SJSA1 (cell line): ENCODE measurements at regions not wholly inside any gene's neighbourhood (a gene's known extent, or its start where the extent isn't known, plus 50 kb on each side); places are given as distances from the start of the nearest gene placed in this dataset.
"Not testable (repeated sequence)": the region's sequence is repeated elsewhere in the genome, so short reads cannot be mapped to it uniquely, and the experiment has no call there.

ENCODE experiments used
- DNase-seq, 2 experiments: peaks; one replicate each; pipeline ENCODE4 v3.0.0-alpha.2; 2015 to 2020; ENCODE audit warnings: low spot score in 2 of 2, low read depth in 1 of 2
- H3K27ac ChIP-seq: fragments of 250-450 bp; sonication (Bioruptor Pico); 2 replicates; pipeline ENCODE4 v1.5.1; 2020; ENCODE audit warnings: mild to moderate bottlenecking, moderate library complexity
- H3K27me3 ChIP-seq: fragments of 250-450 bp; sonication (Bioruptor Pico); replicated peaks from 2 replicates; pipeline ENCODE4 v1.5.1; 2020; ENCODE audit warnings: mild to moderate bottlenecking, moderate library complexity
- H3K36me3 ChIP-seq: fragments of 250-450 bp; sonication (Bioruptor Pico); 2 replicates; pipeline ENCODE4 v1.5.1; 2020; ENCODE audit warnings: mild to moderate bottlenecking
- H3K4me1 ChIP-seq: fragments of 250-450 bp; sonication (Bioruptor Pico); replicated peaks from 2 replicates; pipeline ENCODE4 v1.6.1; 2021; ENCODE audit warnings: mild to moderate bottlenecking
- H3K4me3 ChIP-seq: fragments of 250-450 bp; sonication (Bioruptor Pico); 2 replicates; pipeline ENCODE4 v1.5.1; 2020; ENCODE audit warnings: mild to moderate bottlenecking
- H3K9me3 ChIP-seq: fragments of 250-450 bp; sonication (Bioruptor Pico); replicated peaks from 2 replicates; pipeline ENCODE4 v1.5.1; 2020; ENCODE audit warnings: mild to moderate bottlenecking

- Histone ChIP-seq H3K9me3 (no peaks in the 10 kb centered on the region), H3K27me3 (no peaks in the 10 kb centered on the region), H3K27ac (no peak overlapping the region), H3K36me3 (no peaks in the 10 kb centered on the region), H3K4me3 (no peak overlapping the region), H3K4me1 (no peaks in the 10 kb centered on the region)
- no peak for DNase-seq
These were observed 424.5 kb upstream of the NR3C2 start for GRCh38 chr4:148866666-148867065.

- H3K4me1 ChIP-seq = no peaks in the 10 kb centered on the region
- no peak overlapping the region for H3K27ac ChIP-seq
- H3K36me3 ChIP-seq = no peaks in the 10 kb centered on the region
- H3K27me3 ChIP-seq = no peaks in the 10 kb centered on the region
- H3K4me3 ChIP-seq = no peak overlapping the region
- no peak for DNase-seq
- no peaks in the 10 kb centered on the region for H3K9me3 ChIP-seq
These were observed 415.8 kb upstream of the NR3C2 start for GRCh38 chr4:148857973-148858534.

DNA sequence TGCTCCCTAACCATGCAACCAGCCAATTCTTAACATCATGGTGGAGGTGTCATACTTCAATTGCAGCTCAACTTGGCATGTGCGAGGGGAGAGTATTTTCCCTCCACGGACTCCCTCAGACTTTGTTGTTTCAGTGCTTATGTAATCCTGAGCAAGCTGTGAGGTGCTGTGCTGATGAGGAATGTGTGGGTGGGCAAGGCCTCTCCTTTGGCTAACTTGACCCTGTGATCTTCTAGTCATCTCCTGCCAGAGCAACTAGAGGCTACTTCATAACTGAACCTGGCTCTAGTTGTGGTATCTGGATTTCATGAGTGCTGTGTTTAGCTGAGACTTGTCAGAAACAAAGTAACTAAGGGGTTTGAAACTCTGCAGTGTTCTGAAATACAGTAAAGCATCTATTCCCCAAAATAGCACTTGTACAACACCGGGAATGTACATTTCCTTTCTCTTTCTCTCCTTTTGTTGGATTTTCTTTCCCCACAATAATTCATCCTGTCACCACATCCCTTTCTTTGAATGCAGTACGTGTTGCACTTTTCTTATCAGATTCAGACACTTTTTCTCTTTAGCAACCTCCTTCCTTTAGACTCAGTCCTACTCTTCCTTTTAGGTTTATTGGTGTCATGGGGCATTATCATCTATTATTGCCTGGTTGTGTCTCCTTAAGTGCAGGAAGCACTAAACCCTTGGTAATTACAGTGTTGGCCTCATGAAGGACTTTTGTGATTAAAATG lies 415.2 kb upstream of the NR3C2 start:
- H3K9me3 ChIP-seq = no peaks in the 10 kb centered on the region
- no peak for DNase-seq
- no peaks in the 10 kb centered on the region for H3K4me1 ChIP-seq
- no peak overlapping the region for H3K4me3 ChIP-seq
- no peaks in the 10 kb centered on the region for H3K36me3 ChIP-seq
- H3K27ac ChIP-seq = no peak overlapping the region
- H3K27me3 ChIP-seq = no peaks in the 10 kb centered on the region

- no peak overlapping the region for H3K27ac ChIP-seq
- H3K4me1 ChIP-seq = no peaks in the 10 kb centered on the region
- no peaks in the 10 kb centered on the region for H3K9me3 ChIP-seq
- no peaks in the 10 kb centered on the region for H3K27me3 ChIP-seq
- no peak for DNase-seq
- H3K36me3 ChIP-seq = no peaks in the 10 kb centered on the region
- H3K4me3 ChIP-seq = no peak overlapping the region
These were observed 412.0 kb upstream of the NR3C2 start for GRCh38 chr4:148854203-148854602.

GRCh38 chr4:148852092-148852699 lies 410.0 kb upstream of the NR3C2 start:
- DNase-seq = no peak
- H3K4me1 ChIP-seq = no peaks in the 10 kb centered on the region
- H3K9me3 ChIP-seq = no peaks in the 10 kb centered on the region
- H3K27ac ChIP-seq = no peak overlapping the region
- no peaks in the 10 kb centered on the region for H3K36me3 ChIP-seq
- H3K27me3 ChIP-seq = no peaks in the 10 kb centered on the region
- no peak overlapping the region for H3K4me3 ChIP-seq

DNA sequence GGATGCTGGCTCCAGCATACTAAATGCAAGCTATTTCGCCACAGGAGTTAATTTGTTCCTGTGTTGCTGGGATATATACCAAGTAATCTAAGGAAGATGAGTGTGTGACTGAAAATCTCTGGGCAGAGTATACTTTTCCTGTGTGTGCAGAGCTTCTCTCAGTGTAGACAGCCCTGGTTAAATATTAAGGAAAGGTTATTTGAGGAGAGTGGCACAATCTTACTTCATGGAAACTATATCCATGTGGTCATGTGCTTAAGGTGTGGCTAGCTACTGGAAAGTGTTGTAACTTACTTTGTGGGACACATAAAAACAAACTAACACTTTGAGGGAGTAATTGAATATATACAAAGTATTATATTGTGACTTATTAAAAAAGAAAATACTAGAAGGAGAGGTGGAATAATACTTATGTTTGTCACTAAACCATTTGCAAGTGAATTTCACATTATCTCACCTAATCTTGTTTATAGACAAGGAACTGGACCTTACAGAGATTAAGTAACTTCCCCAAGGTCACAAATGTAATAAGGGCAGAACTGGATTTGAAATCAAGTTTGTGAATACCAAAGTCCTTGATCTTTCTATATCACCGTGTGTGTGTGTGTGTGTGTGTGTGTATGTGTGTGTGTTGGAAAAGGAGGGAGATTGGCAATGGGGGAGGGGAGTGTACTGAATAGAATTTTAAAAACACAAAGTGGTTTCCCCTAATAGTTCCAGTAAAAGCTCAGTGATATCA lies 408.2 kb upstream of the NR3C2 start:
- H3K9me3 ChIP-seq = no peaks in the 10 kb centered on the region
- no peaks in the 10 kb centered on the region for H3K27me3 ChIP-seq
- DNase-seq = no peak
- H3K4me3 ChIP-seq = no peak overlapping the region
- H3K4me1 ChIP-seq = no peaks in the 10 kb centered on the region
- H3K36me3 ChIP-seq = no peaks in the 10 kb centered on the region
- H3K27ac ChIP-seq = no peak overlapping the region

GRCh38 chr4:148849581-148849980 lies 407.4 kb upstream of the NR3C2 start:
- Histone ChIP-seq H3K9me3 (no peaks in the 10 kb centered on the region), H3K27ac (no peak overlapping the region), H3K4me3 (no peak overlapping the region), H3K4me1 (no peaks in the 10 kb centered on the region), H3K36me3 (no peaks in the 10 kb centered on the region), H3K27me3 (no peaks in the 10 kb centered on the region)
- DNase-seq = no peak

- no peak for DNase-seq
- Histone ChIP-seq H3K36me3 (no peaks in the 10 kb centered on the region), H3K4me1 (no peaks in the 10 kb centered on the region), H3K9me3 (no peaks in the 10 kb centered on the region), H3K27ac (no peak overlapping the region), H3K27me3 (no peaks in the 10 kb centered on the region), H3K4me3 (no peak overlapping the region)
These were observed 405.5 kb upstream of the NR3C2 start for GRCh38 chr4:148847544-148848255.

DNA sequence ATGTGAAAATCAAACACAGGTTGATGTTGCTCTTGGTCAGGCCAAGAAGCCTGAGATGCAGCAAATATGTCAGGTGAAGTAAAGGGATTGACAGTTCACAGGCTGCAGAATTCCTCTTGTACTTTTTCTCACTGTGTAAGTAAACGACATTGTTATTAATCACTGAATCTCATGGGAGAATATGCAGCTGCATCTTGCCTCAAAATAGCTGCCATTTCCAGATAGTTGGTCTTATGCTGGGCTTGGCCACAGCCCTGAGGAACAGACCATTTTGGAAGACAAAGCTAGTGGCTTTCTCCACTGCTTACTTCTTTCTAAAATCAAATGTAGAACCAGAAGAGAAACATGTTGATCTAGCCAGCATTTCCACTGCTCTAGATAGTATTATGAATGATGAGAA lies 403.4 kb upstream of the NR3C2 start:
- no peak for DNase-seq
- Histone ChIP-seq H3K27ac (no peak overlapping the region), H3K9me3 (no peaks in the 10 kb centered on the region), H3K4me3 (no peak overlapping the region), H3K36me3 (no peaks in the 10 kb centered on the region), H3K4me1 (no peaks in the 10 kb centered on the region), H3K27me3 (no peaks in the 10 kb centered on the region)

DNA sequence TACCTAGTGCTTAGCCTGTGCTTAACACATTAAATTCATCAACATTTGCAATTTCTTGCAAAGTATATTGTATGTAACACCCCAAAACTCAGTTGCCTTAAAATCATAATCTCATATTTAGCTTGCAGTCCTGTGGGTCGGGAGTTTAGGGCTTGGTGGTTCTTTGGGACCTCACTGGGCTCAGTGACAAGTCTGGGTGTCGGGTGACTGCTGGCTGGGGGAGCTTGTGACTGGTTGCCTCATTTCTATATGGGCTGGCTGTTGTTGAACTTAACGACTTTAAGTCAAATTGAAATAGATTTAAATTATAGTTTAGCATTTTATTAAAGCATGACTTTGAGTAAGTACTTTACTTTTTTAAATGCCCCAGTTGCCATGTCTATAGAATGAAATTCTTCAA lies 401.4 kb upstream of the NR3C2 start:
- Histone ChIP-seq H3K36me3 (no peaks in the 10 kb centered on the region), H3K4me1 (no peaks in the 10 kb centered on the region), H3K27me3 (no peaks in the 10 kb centered on the region), H3K9me3 (no peaks in the 10 kb centered on the region), H3K27ac (no peak overlapping the region), H3K4me3 (no peak overlapping the region)
- no peak for DNase-seq

DNA sequence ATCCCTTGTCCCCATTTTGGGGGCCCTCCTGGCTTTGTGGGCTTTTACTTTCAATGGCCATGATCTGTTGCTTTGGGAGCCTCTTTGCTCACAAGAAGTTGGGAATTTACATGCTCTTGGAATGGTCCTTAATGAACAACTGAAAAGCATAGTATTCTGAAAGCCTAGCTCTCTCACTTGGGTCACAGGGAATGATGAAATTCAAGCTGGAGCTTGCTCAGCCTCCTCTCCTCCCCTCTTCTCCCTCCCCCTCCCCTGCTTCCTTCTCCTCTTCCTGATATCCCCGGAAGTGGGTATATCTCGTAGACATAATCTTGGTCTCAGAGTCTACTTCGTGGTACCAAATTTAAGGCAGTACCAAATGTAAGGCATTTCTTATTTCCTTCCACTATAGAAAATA lies 400.6 kb upstream of the NR3C2 start:
- Histone ChIP-seq H3K27ac (no peak overlapping the region), H3K4me1 (no peaks in the 10 kb centered on the region), H3K27me3 (no peaks in the 10 kb centered on the region), H3K9me3 (no peaks in the 10 kb centered on the region), H3K36me3 (no peaks in the 10 kb centered on the region), H3K4me3 (no peak overlapping the region)
- DNase-seq = no peak

- H3K9me3 ChIP-seq, H3K36me3 ChIP-seq, DNase-seq, H3K27ac ChIP-seq, H3K4me3 ChIP-seq, H3K27me3 ChIP-seq, H3K4me1 ChIP-seq: not testable (repeated sequence)
These were observed 395.4 kb upstream of the NR3C2 start for GRCh38 chr4:148837571-148837970.

DNA sequence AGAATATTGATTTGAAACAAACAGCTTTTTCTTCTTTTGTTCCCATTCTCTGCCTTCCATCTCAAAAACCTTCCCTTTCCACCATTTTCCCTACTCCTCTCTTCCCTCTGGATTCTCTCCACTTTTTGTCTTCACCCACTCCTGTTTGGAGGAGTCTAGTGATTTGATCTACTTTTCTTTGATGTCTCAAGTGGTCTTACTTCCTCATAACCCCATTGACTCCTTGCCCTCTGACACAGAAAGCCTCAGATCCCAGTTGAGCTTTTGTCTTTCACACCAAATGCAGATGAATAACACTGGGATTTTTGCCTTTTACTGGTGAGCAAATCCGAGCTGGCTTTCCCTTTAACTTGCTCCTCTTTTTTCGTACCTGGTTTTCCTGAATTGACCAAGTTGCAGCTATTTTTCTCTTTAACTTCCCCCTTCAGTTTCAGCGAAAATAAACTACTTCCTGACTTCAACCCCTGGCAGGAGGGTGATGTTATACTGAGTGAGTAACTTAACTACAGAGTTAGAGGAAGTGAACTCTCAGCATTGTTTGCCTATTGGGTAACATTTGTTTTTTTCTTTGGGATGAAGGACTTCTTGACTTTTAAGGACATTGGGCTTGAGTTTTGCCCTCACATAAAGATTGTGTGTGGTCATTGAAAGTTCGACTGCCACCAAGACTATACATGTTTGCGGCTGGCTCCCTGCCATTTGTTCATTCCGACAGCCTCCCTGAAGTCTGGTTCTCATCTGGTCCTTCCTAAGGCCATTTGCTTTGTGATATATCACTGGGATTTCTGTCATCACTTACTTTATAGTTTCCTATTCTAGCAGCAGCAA lies 392.8 kb upstream of the NR3C2 start:
- H3K27ac ChIP-seq = no peak overlapping the region
- H3K4me3 ChIP-seq = no peak overlapping the region
- H3K36me3 ChIP-seq = no peaks in the 10 kb centered on the region
- H3K27me3 ChIP-seq = no peaks in the 10 kb centered on the region
- H3K9me3 ChIP-seq = no peaks in the 10 kb centered on the region
- H3K4me1 ChIP-seq = no peaks in the 10 kb centered on the region
- DNase-seq = no peak
